Gastroesophageal sphincter (tissue), 4 donors: ENCODE measurements at regions not wholly inside any gene's neighbourhood (a gene's known extent, or its start where the extent isn't known, plus 50 kb on each side); places are given as distances from the start of the nearest gene placed in this dataset.

Experiments used
- ATAC-seq: fragments of 150-250 bp; one replicate; pipeline ENCODE4 v1.9.1; 2016; ENCODE audit warnings: mild to moderate bottlenecking, moderate library complexity
- H3K27ac ChIP-seq, 4 donors: fragments of 200-600 bp; sonication (generic) in 3 of 4; 1 replicate in 3 of 4; 2 replicates in 1 of 4; pipeline ENCODE4 v1.5.1; 2016 to 2019
- H3K27me3 ChIP-seq: fragments of 200-600 bp; sonication (generic); one replicate; pipeline ENCODE4 v1.5.1; 2019
- H3K36me3 ChIP-seq, 2 donors: fragments of 200-600 bp; sonication (generic); one replicate each; pipeline ENCODE4 v1.5.1; 2019; ENCODE audit warnings: control low read depth in 1 of 2
- H3K4me1 ChIP-seq, 3 donors: fragments of 200-600 bp; sonication (generic); 1 replicate in 2 of 3; 2 replicates in 1 of 3; pipeline ENCODE4 v1.5.1; 2016 to 2019; ENCODE audit warnings: control low read depth in 2 of 3
- H3K4me3 ChIP-seq, 2 donors: fragments of 200-600 bp; sonication (generic); one replicate each; pipeline ENCODE4 v1.5.1; 2019; ENCODE audit warnings: mild to moderate bottlenecking in 1 of 2, moderate library complexity in 1 of 2
- H3K9me3 ChIP-seq, 3 donors: fragments of 200-600 bp; sonication (generic); one replicate each; pipeline ENCODE4 v1.5.1; 2017 to 2019; ENCODE audit warnings: control low read depth in 2 of 3
- EP300 ChIP-seq: sonication (generic); formaldehyde crosslinking; IDR thresholded peaks from one replicate; pipeline ENCODE4 v1.6.1; 2017; ENCODE audit warnings: antibody characterized with exemption, mild to moderate bottlenecking
- POLR2A ChIP-seq, 2 donors: fragments of 450-650 bp; IDR thresholded peaks; one replicate each; pipeline ENCODE4 v1.6.1; 2017; ENCODE audit warnings: antibody characterized with exemption in 2 of 2, mild to moderate bottlenecking in 2 of 2, moderate library complexity in 1 of 2
- POLR2AphosphoS5 ChIP-seq: sonication (generic); formaldehyde crosslinking; IDR thresholded peaks from one replicate; pipeline ENCODE4 v1.6.1; 2017; ENCODE audit warnings: antibody characterized with exemption
- WGBS, 2 donors: methylation state at CpG; one replicate each; pipeline ENCODE4 v1.1.5; 2018; ENCODE audit warnings: low coverage in 1 of 2; 5-methylcytosine and 5-hydroxymethylcytosine counted together
- TF ChIP-seq, protein P1 (sequence below), 4 experiments: fragments of 200-600 bp in 2 of 4; fragments of 450-650 bp in 2 of 4; sonication (generic) in 1 of 4; IDR thresholded peaks; one replicate each; pipeline ENCODE4 v1.5.1; 2017 to 2019; ENCODE audit warnings: antibody characterized with exemption in 4 of 4, mild to moderate bottlenecking in 2 of 4, moderate library complexity in 2 of 4

DNA sequence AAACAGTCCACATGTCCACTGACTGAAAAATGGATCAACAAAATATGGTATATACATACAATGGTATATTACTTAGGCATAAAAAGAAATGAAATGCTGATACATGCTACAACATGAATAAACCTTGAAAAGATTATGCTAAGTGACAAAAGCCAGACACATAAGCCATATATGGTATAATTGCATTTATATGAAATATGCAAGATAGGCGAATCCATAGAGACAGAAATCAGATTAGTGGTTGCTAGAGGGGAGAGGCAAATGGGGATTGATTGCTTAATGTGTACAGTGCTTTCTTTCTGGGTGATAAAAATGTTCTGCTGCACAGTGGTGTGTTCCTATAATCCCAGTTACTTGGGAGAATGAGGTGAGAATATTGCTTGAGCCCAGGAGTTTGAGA lies 171.0 kb downstream of the CYP26B1 start:
- 36 to 60% methylated on average over 1 of the region's 1 CpG for WGBS, 2 donors
- H3K9me3 ChIP-seq: peaks cover 0 to 31% (median 0%) of the 10 kb centered on the region in 3 donors
- H3K36me3 ChIP-seq: no peaks in the 10 kb centered on the region
- no peak for ATAC-seq
- no peak overlapping the region for H3K4me3 ChIP-seq
- no peak for TF ChIP-seq POLR2AphosphoS5
- TF ChIP-seq, protein P1, sequence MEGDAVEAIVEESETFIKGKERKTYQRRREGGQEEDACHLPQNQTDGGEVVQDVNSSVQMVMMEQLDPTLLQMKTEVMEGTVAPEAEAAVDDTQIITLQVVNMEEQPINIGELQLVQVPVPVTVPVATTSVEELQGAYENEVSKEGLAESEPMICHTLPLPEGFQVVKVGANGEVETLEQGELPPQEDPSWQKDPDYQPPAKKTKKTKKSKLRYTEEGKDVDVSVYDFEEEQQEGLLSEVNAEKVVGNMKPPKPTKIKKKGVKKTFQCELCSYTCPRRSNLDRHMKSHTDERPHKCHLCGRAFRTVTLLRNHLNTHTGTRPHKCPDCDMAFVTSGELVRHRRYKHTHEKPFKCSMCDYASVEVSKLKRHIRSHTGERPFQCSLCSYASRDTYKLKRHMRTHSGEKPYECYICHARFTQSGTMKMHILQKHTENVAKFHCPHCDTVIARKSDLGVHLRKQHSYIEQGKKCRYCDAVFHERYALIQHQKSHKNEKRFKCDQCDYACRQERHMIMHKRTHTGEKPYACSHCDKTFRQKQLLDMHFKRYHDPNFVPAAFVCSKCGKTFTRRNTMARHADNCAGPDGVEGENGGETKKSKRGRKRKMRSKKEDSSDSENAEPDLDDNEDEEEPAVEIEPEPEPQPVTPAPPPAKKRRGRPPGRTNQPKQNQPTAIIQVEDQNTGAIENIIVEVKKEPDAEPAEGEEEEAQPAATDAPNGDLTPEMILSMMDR (IDR thresholded peaks at IDR 0.05): no peak
- no peak for TF ChIP-seq POLR2A (IDR thresholded peaks at IDR 0.05)
- no peak for TF ChIP-seq EP300
- H3K27ac ChIP-seq: no peak overlapping the region
- H3K4me1 ChIP-seq: no peaks in the 10 kb centered on the region
- peaks cover 24% of the 10 kb centered on the region for H3K27me3 ChIP-seq

DNA sequence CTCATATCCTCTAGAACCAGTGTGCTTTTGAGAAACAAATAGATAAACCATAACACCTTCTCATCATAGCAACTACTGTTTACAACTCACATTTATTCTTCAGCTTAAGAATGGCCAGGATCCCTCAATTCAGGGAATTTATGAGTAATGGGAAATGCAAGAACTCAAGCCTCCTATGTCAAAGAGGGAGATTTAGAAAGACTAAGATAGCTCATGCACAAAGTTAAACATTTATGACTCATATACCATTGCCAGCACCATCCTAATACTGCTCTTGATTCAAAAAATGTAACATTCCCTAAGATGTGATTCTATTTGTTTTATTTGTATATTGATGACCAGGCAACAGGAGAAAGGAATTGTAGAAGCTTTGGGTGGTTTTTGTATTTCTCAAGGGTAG lies 172.8 kb downstream of the CYP26B1 start:
- Histone ChIP-seq H3K4me1 (no peaks in the 10 kb centered on the region), H3K27me3 (peaks cover 27% of the 10 kb centered on the region), H3K27ac (no peak overlapping the region), H3K4me3 (no peak overlapping the region), H3K9me3 (peaks cover 0 to 18% (median 0%) of the 10 kb centered on the region in 3 donors), H3K36me3 (no peaks in the 10 kb centered on the region)
- TF ChIP-seq POLR2AphosphoS5: no peak
- TF ChIP-seq, protein P1 (IDR thresholded peaks at IDR 0.05): no peak
- TF ChIP-seq EP300: no peak
- no peak for TF ChIP-seq POLR2A (IDR thresholded peaks at IDR 0.05)
- ATAC-seq: no peak

DNA sequence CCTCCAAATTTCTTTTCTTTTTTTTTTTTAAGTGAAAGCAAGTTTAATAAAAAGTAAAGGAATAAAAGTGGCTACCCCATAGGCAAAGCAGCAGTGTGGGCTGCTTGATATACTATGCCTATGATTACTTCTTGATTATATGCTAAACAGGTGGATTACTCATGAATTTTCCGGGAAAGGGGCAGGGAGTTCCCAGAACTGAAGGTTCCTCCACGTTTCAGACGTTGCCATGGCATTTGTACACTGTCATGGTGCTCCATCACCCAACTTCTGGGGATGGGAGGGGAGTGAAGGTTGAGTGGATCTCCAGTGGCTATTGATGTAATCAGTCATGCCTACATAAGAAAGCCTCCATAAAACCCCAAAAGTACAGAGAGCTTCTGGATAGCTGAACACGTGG lies 176.2 kb downstream of the CYP26B1 start:
- no peak overlapping the region for H3K4me3 ChIP-seq
- 44% methylated on average over 4 of the region's 4 CpGs; no CpG with 5 or more reads in 1 of the 2 donors for WGBS, 2 donors
- TF ChIP-seq POLR2AphosphoS5: no peak
- TF ChIP-seq EP300: no peak
- TF ChIP-seq, protein P1 (IDR thresholded peaks at IDR 0.05): no peak
- TF ChIP-seq POLR2A (IDR thresholded peaks at IDR 0.05): no peak

DNA sequence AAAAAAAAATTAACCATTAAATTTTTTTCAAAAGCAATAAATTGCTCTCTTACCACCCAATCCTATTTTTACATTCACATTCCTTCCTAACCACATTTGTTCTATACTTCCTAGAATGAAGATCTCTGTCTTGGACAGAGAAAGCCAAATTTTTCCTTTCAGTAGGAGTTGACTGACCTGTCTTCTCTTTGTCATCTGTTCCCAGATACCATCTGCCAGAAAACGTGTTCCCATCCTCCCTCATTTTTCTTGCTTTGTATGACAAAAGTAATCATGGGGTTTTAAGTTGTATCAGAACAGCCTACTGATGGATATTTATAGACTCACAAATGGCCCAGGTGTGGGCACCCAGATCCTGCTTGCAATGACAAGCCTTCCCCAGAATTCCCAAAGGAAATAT lies 182.1 kb downstream of the CYP26B1 start:
- Histone ChIP-seq H3K36me3 (no peaks in the 10 kb centered on the region), H3K4me3 (no peak overlapping the region), H3K4me1 (no peaks in the 10 kb centered on the region), H3K27me3 (peaks cover 15% of the 10 kb centered on the region), H3K9me3 (peaks cover 0 to 3% (median 0%) of the 10 kb centered on the region in 3 donors), H3K27ac (no peak overlapping the region)
- TF ChIP-seq POLR2A (IDR thresholded peaks at IDR 0.05): no peak
- TF ChIP-seq EP300: no peak
- no peak for TF ChIP-seq POLR2AphosphoS5
- TF ChIP-seq, protein P1 (IDR thresholded peaks at IDR 0.05): no peak
- WGBS, 2 donors: 33% methylated on average over 1 of the region's 1 CpG
- no peak for ATAC-seq

More for the DNA sequence above, 176.2 kb downstream of the CYP26B1 start:
- Histone ChIP-seq H3K36me3 (no peaks in the 10 kb centered on the region), H3K9me3 (no peaks in the 10 kb centered on the region), H3K27me3 (peaks cover 27% of the 10 kb centered on the region), H3K27ac (no peak overlapping the region), H3K4me1 (no peaks in the 10 kb centered on the region)
- ATAC-seq: no peak

DNA sequence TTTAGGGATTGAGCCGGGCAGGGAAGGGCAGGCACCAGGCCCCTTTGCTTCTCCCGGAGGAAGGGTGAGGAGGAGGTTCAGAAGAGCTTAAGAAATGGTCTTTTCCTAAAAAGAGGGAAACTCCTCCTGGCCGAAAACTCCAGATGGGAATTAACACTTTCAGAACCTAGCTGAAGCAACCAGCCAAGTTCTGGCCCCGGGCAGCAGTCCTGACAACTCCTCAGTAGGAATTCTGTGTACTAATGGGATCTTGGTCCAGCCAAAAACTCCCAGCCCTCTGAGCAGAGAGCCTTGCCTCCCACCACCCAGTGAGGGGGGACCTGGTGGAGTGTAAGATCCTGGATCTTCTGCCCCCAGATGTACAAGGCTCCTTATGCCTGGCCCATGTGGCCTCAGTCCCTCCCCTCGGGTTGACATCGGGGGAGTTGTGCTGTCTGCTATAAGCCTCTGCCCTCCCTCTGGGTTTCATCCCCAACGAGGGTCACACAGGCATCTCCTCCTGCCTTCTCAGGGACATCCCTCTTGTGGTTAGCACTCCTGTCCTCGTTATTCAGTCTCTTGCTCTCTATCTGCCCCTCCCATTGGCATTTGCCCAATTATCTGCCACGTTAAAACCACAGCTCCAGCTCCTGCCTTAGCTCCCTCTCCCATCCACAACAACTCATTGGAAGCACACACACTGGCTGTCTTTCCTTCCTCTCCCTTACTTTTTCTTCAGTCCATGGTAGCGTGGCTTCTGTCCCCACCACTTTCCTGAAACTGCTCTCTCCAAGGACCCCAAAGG lies 184.6 kb downstream of the CYP26B1 start:
- no peak overlapping the region for H3K4me3 ChIP-seq

More for the DNA sequence above, 184.6 kb downstream of the CYP26B1 start:
- ATAC-seq: no peak
- H3K4me1 ChIP-seq: no peaks in the 10 kb centered on the region
- TF ChIP-seq POLR2A (IDR thresholded peaks at IDR 0.05): no peak
- no peak for TF ChIP-seq EP300
- TF ChIP-seq, protein P1 (IDR thresholded peaks at IDR 0.05): no peak
- no peak for TF ChIP-seq POLR2AphosphoS5
- WGBS, 2 donors: 34 to 63% methylated on average over 6 of the region's 10 CpGs
- peaks cover 15% of the 10 kb centered on the region for H3K27me3 ChIP-seq
- H3K36me3 ChIP-seq: no peaks in the 10 kb centered on the region
- H3K9me3 ChIP-seq: peaks cover 0 to 16% (median 0%) of the 10 kb centered on the region in 3 donors
- no peak overlapping the region for H3K27ac ChIP-seq
